ENCODE measurements at regions not wholly inside any gene's neighbourhood (a gene's known extent, or its start where the extent isn't known, plus 50 kb on each side); places are given as distances from the start of the nearest gene placed in this dataset.

DNA sequence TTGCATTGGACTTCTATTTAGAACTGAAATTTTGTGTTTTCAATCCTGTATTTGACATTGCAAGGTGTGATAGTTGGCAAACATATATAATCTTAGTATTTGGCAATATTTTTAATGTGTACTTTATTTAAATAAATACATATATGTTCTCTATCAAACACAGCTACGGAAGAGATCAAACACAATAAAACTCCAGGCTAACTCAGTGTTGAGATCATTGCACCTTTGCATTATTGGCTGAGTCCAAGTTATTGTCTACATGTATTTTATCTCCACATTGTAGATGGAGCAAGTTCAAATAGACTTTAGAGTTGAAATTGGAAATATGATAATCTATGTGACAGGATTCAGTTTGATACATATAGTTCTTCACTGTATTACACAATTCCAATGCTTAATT, 176.7 kb downstream of the ST6GAL2 start:
- no peak for DNase-seq

DNA sequence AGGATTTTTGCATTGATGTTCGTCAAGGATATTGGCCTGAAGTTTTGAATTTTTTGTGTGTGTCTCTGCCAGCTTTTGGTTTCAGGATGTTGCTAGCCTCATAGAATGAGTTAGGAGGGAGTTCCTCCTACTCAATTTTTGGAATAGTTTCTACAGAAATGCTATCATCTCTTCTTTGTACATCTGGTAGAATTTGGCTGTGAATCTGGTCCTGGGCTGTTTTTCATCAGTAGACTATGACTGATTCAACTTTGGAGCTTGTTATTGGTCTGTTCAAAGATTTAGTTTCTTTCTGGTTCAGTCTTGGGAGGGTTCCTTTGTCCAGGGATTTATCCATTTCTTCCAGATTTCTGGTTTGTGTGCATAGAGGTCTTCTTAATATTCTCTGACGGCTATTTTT, 166.7 kb downstream of the ST6GAL2 start:
- DNase-seq = no peak

DNA sequence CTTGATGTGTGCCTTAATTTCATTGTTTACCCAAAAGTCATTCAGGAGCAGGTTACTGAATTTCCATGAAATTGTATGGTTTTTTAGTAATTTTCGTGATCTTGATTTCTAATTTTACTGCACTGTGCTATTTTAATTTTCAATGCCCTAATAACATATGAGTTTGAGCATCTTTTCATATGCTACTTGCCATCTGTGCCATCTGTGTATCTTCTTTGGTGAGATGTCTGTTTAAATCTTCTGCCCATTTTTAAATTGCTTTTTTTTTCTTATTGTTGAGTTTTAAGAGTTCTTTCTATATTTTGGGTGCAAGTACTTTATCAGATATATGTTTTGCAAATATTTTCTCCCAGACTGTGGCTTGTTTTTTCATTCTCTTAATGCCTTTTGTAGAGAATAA, 165.9 kb downstream of the ST6GAL2 start:
- no peak for DNase-seq

DNA sequence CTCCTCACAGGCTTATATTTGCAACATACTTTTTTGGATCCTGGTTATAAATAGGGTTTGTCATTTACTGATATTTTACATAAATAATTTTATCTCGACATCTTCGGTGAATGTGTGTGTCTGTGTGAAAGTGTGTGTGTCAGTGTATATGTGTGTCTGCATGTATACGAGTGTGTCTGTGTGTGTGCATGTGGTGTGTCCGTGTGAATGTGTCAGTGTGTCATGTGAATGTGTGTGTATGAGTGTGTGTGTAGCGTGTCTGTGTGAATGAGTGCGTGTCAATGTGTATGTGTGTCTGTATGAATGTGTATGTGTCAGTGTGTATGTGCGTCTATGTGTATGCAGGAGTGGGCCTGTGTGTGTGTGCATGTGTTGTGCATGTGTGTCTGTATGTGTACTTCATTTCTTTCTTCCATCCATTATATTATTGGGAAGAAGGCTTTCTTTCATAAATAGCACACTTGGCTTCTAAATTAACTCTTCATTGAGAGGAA, 161.6 kb downstream of the ST6GAL2 start:
- no peak for DNase-seq

GRCh38 chr2:106734165-106734564, 151.8 kb downstream of the ST6GAL2 start:
- DNase-seq = no peak

GRCh38 chr2:106735807-106736206, 150.2 kb downstream of the ST6GAL2 start:
- DNase-seq = no peak

DNA sequence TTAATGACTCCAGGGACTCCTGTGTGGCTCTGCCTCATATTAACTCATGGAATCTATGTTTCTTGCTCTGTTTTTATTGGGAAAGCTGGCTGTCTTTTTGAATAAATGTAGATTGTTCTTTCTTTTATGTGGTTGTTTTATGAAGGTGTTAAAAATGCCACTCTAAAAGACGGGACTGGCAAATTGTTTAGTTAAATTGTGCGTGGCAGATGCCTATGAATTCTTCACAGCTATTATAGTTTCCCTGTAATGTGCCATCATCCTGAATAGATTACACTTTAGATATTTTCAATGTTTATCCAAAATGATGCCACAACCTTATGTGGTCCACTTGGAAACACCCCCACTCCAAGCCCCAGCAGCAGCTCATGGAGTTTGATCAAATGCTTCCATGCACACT, 149.7 kb downstream of the ST6GAL2 start:
- DNase-seq = no peak

DNA sequence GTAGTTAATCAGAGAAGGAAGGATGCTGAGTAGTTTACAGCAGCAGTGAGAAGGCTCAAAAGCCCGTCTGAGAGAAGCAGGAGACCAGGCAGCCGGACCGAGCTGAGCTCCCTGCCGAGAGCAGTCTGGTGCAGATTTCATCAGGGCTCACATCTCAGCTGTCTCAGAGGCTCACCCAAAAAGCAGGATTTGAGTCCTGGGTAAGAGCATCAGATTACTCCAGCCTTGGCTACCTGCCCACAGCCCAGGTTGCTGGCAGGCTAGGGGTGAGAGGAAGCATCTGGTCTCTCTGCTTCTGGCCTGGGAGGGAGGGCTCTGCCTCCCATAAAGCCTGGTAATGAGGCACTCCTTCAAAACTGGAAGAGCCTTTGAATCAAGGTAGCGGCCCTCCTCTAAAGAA, 140.5 kb downstream of the ST6GAL2 start:
- DNase-seq = no peak

- no peak for DNase-seq
Observed at GRCh38 chr2:106749823-106750222, 136.1 kb downstream of the ST6GAL2 start.

Data from occipital lobe (tissue), 1 donor.